Activated T-cell treated with anti-CD3 and anti-CD28 coated beads for 1 hour (primary cell): ENCODE measurements at regions not wholly inside any gene's neighbourhood (a gene's known extent, or its start where the extent isn't known, plus 50 kb on each side); places are given as distances from the start of the nearest gene placed in this dataset.
"Not testable (repeated sequence)": the region's sequence is repeated elsewhere in the genome, so short reads cannot be mapped to it uniquely, and the experiment has no call there.

Source experiments
- DNase-seq: peaks from one replicate; pipeline ENCODE4 v3.0.0-alpha.2; 2020; ENCODE audit warnings: low read depth

GRCh38 chr3:24687671-24688070 lies 193.0 kb upstream of the THRB start:
- DNase-seq = no peak

GRCh38 chr3:24688446-24689148 lies 193.9 kb upstream of the THRB start:
- DNase-seq = no peak

GRCh38 chr3:24689353-24689752 lies 194.7 kb upstream of the THRB start:
- no peak for DNase-seq

- DNase-seq = no peak
These were observed 196.1 kb upstream of the THRB start for GRCh38 chr3:24690777-24691176.

GRCh38 chr3:24699078-24699477 lies 204.4 kb upstream of the THRB start:
- DNase-seq = not testable (repeated sequence)

- DNase-seq = no peak
These were observed 209.8 kb upstream of the THRB start for GRCh38 chr3:24704496-24704895.

- DNase-seq = no peak
These were observed 213.3 kb upstream of the THRB start for GRCh38 chr3:24707936-24708335.

- DNase-seq = no peak
These were observed 215.3 kb upstream of the THRB start for GRCh38 chr3:24709956-24710355.

GRCh38 chr3:24713516-24713915 lies 218.9 kb upstream of the THRB start:
- DNase-seq = no peak

- no peak for DNase-seq
These were observed 219.8 kb upstream of the THRB start for GRCh38 chr3:24714436-24714835.

GRCh38 chr3:24715171-24715792 lies 220.6 kb upstream of the THRB start:
- no peak for DNase-seq

- no peak for DNase-seq
These were observed 227.4 kb upstream of the THRB start for GRCh38 chr3:24722087-24722486.

- DNase-seq = no peak
These were observed 231.0 kb upstream of the THRB start for GRCh38 chr3:24725514-24726255.

- DNase-seq = no peak
These were observed 231.8 kb upstream of the THRB start for GRCh38 chr3:24726423-24726822.

- no peak for DNase-seq
These were observed 235.5 kb upstream of the THRB start for GRCh38 chr3:24730173-24730572.

- no peak for DNase-seq
These were observed 239.4 kb upstream of the THRB start for GRCh38 chr3:24734019-24734418.

GRCh38 chr3:24736701-24737100 lies 242.1 kb upstream of the THRB start:
- DNase-seq = no peak

GRCh38 chr3:24740326-24740725 lies 245.7 kb upstream of the THRB start:
- DNase-seq = no peak

- DNase-seq = no peak
These were observed 246.9 kb upstream of the THRB start for GRCh38 chr3:24741506-24741905.

GRCh38 chr3:24748520-24748919 lies 253.9 kb upstream of the THRB start:
- no peak for DNase-seq

- no peak for DNase-seq
These were observed 256.4 kb upstream of the THRB start for GRCh38 chr3:24751020-24751419.

GRCh38 chr3:24756101-24756888 lies 261.6 kb upstream of the THRB start:
- no peak for DNase-seq
